ENCODE measurements at regions not wholly inside any gene's neighbourhood (a gene's known extent, or its start where the extent isn't known, plus 50 kb on each side); places are given as distances from the start of the nearest gene placed in this dataset.
"Not testable (repeated sequence)": the region's sequence is repeated elsewhere in the genome, so short reads cannot be mapped to it uniquely, and the experiment has no call there.

GRCh38 chr16:5917436-5918195 lies 820.0 kb upstream of the EEF2KMT start:
- intact Hi-C loops (cut with DNase I), result no loop called here
- TF ChIP-seq POLR2A (IDR thresholded peaks at IDR 0.05), result no peak
- TF ChIP-seq, protein P1, sequence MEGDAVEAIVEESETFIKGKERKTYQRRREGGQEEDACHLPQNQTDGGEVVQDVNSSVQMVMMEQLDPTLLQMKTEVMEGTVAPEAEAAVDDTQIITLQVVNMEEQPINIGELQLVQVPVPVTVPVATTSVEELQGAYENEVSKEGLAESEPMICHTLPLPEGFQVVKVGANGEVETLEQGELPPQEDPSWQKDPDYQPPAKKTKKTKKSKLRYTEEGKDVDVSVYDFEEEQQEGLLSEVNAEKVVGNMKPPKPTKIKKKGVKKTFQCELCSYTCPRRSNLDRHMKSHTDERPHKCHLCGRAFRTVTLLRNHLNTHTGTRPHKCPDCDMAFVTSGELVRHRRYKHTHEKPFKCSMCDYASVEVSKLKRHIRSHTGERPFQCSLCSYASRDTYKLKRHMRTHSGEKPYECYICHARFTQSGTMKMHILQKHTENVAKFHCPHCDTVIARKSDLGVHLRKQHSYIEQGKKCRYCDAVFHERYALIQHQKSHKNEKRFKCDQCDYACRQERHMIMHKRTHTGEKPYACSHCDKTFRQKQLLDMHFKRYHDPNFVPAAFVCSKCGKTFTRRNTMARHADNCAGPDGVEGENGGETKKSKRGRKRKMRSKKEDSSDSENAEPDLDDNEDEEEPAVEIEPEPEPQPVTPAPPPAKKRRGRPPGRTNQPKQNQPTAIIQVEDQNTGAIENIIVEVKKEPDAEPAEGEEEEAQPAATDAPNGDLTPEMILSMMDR (IDR thresholded peaks at IDR 0.05), result no peak
- Histone ChIP-seq H3K27me3 (peaks cover 0 to 3% of the 10 kb centered on the region in 2 donors), H3K9me3 (no peaks in the 10 kb centered on the region), H3K4me1 (no peaks in the 10 kb centered on the region), H3K27ac (no peak overlapping the region), H3K4me3 (no peak overlapping the region), H3K36me3 (replicated peaks in 1 of 2; ENCODE audit: insufficient read depth in 1 of 2, low read depth in 2 of 2) (no peaks in the 10 kb centered on the region)
- no peak for ATAC-seq
- 46 to 54% methylated on average over 14 of the region's 14 CpGs for WGBS, 2 donors
- DNase-seq, result no peak

GRCh38 chr16:5916711-5917191 lies 819.2 kb upstream of the EEF2KMT start:
- peaks cover 0 to 3% of the 10 kb centered on the region in 2 donors for H3K27me3 ChIP-seq
- no peaks in the 10 kb centered on the region for H3K9me3 ChIP-seq
- H3K4me3 ChIP-seq, result no peak overlapping the region
- 11 to 17% methylated on average over 7 to 11 of the region's 11 CpGs for WGBS, 2 donors
- intact Hi-C loops (cut with DNase I), result no loop called here
- no peak overlapping the region for H3K27ac ChIP-seq
- ATAC-seq (no peak), DNase-seq (no peak)
- no peaks in the 10 kb centered on the region for H3K36me3 ChIP-seq (replicated peaks in 1 of 2; ENCODE audit: insufficient read depth in 1 of 2, low read depth in 2 of 2)
- H3K4me1 ChIP-seq, result no peaks in the 10 kb centered on the region
- TF ChIP-seq POLR2A (IDR thresholded peaks at IDR 0.05), result no peak
- TF ChIP-seq, protein P1 (IDR thresholded peaks at IDR 0.05), result no peak

DNA sequence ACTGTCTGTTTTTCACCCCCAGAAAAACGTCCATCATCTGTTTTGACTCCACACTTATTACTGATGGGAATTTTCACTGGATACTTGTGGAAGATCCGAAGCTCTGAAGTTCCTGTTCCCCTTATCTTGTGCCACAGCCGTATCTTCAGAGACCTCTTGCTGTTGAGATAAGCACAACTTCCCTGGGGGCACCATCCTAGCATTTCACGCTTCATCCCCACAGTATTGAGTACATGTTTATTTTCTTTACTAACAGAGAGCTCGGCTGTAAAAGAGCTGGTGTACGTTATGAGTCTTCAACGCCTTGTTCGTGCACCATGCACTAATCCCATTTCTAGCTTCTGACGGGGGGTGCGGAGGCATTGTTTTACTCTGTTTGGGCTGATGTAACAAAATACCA lies 813.6 kb upstream of the EEF2KMT start:
- WGBS, 2 donors, result 17 to 21% methylated on average over 10 of the region's 10 CpGs
- ATAC-seq, result no peak
- no peak for TF ChIP-seq POLR2A (IDR thresholded peaks at IDR 0.05)
- TF ChIP-seq, protein P1 (IDR thresholded peaks at IDR 0.05), result no peak

GRCh38 chr16:5909556-5909955 lies 812.0 kb upstream of the EEF2KMT start:
- H3K27ac ChIP-seq; H3K9me3 ChIP-seq; ATAC-seq; DNase-seq; H3K4me1 ChIP-seq; H3K4me3 ChIP-seq; H3K27me3 ChIP-seq; intact Hi-C loops (cut with DNase I); H3K36me3 ChIP-seq (replicated peaks in 1 of 2; ENCODE audit: insufficient read depth in 1 of 2, low read depth in 2 of 2): not testable (repeated sequence)
- WGBS, 2 donors, result 80 to 85% methylated on average over 5 to 8 of the region's 8 CpGs

More for the DNA sequence above, 813.6 kb upstream of the EEF2KMT start:
- H3K36me3 ChIP-seq (replicated peaks in 1 of 2; ENCODE audit: insufficient read depth in 1 of 2, low read depth in 2 of 2), result no peaks in the 10 kb centered on the region
- intact Hi-C loops (cut with DNase I), result no loop called here
- H3K4me1 ChIP-seq, result no peaks in the 10 kb centered on the region
- H3K27ac ChIP-seq, result no peak overlapping the region
- no peak overlapping the region for H3K4me3 ChIP-seq
- H3K27me3 ChIP-seq, result no peaks in the 10 kb centered on the region
- no peak for DNase-seq
- no peaks in the 10 kb centered on the region for H3K9me3 ChIP-seq

DNA sequence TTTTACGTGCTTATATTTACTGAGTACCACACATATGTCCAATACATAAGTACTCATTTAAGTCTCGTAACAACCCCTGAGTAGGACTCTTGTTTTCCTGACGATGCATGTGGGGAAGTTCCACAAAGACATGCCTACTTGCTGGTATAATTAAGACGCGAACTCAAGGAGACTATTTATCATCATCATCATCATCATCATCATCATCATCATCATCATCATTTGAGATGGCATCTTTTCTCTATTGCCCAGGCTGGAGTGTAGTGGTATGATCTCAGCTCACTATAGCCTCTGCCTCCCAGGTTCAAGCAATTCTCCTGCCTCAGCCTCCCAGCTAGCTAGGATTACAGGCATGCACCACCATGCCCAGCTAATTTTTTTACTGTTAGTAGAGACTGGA lies 809.9 kb upstream of the EEF2KMT start:
- H3K9me3 ChIP-seq, result no peaks in the 10 kb centered on the region
- TF ChIP-seq POLR2A (IDR thresholded peaks at IDR 0.05), result no peak
- TF ChIP-seq, protein P1 (IDR thresholded peaks at IDR 0.05), result no peak

More for the DNA sequence above, 809.9 kb upstream of the EEF2KMT start:
- Histone ChIP-seq H3K4me3 (no peak overlapping the region), H3K27me3 (no peaks in the 10 kb centered on the region), H3K36me3 (replicated peaks in 1 of 2; ENCODE audit: insufficient read depth in 1 of 2, low read depth in 2 of 2) (no peaks in the 10 kb centered on the region), H3K27ac (no peak overlapping the region), H3K4me1 (no peaks in the 10 kb centered on the region)
- intact Hi-C loops (cut with DNase I), result no loop called here
- ATAC-seq (no peak), DNase-seq (no peak)
- WGBS, 2 donors, result 94% methylated on average over 5 of the region's 5 CpGs
